ENCODE measurements at regions not wholly inside any gene's neighbourhood (a gene's known extent, or its start where the extent isn't known, plus 50 kb on each side); places are given as distances from the start of the nearest gene placed in this dataset.

DNA sequence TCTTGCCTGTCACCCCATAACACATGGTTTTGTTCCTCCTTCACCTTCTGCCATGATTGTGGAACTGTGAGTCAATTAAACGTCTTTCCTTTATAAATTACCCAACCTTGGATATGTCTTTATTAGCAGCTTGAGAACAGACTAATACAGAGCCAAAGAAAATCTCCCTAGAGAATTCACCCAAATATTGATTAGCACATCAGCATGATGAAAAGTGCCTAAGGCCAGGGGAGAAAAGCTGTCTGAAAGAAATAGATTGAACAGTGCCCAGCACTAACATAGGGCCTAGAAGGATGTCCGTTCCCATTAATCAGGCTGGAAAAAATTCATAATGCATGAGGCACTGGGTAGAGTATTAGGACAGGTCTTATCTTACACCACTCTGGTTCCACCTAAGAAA lies 111.9 kb upstream of the CALN1 start:
- DNase-seq = no peak

DNA sequence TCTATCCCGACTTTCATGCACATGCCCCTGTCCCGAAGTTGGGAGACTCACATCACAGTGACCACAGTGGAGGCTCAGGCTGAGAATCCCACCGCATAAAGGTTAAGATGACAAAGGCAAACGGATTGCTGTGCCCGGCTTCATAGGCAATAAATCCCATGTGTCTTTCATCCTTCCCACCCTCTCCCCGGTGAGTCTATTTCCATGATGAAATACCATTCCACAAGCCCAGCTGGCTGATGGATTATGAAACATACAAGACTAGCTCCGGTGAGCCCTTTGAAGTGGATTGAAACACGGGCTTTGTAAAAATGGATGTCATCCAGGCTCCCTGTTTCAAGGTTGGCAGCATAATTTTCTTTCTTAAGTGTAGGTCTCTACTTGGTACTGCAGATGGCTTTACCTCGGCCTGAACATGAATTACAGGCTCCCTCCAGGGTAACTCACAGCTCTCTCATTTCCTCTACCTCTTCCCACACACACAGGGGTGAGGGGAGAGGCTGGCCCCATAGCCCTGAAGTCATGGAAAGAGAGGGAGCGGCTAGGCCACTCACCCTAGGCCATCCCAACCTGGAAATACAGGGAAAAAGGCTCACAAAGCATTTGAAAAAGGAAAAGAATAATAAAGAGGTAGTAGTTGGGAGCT lies 92.0 kb upstream of the CALN1 start:
- no peak for DNase-seq

DNA sequence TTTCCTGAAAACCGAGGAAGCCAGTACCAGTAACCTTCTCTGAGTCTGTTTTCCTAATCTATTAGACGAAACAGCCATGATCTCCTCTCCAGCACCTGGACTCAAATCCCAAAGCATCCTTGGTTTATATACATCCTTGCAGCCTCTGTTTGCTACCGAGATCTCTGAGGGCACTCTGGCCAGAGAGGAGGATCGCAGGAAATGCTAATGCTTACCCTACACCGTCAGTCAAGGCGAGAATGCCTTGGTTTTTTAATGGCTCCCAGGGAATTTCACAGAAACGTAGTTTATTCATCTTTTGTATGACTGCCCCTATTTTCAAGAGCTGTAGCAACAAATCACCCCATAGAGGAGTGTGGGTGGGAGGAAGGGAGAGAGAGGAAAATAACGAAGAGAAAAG lies 91.5 kb upstream of the CALN1 start:
- DNase-seq = no peak

DNA sequence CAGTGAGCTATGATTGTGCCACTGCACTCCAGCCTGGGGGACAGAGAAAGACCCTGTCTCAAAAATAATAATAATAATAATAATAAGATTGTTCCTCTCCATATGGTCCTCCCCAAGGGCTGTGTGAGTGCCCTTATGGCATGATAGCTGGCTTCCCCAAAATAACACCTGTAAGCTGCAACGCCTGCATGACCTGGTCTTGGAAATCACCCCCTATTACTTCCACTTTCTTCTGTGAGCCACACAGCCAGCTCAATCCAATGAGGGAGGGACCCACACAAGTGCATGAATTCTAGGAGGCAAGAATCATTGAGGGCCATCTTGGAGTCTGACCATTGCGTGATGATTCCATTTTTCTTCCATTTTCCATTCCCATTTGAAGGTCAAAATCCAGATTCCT lies 82.7 kb upstream of the CALN1 start:
- DNase-seq = no peak

DNA sequence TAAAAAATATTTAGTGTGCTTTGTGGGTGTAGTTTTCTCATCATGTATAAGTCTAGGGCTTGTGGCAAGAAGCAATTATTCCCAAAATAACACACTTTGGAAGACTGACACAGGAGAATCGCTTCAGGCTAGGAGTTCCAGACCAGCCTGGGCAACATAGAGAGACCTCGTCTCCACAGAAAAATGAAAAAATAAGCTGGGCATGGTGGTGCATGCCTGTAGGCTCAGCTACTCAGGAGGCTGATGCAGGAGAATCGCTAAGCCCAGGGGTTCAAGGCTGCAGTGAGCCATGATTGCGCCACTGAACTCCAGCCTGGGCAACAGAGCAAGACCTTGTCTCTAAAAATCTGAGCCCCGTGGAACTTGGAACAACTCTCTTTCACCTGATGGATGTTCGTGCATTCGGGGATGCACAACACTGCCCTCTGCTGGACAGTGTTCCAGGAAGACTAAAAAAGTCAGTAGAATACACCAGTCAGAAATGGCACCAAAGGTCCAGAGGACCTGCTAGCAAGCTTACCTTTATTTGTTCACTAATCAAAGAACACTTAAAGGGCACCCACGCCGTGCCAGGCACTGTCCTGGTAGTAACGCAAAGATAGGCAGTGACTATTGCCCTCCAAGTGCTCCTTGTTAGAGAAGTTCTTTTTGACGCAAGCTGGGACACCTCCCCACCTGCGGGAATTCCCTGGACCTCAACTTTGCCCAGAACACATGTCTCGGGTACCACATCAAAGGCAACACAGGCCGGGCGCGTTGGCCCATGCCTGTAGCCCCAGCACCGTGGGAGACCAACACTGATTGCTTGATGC lies 81.9 kb upstream of the CALN1 start:
- peak; percentile 49 for DNase-seq

DNA sequence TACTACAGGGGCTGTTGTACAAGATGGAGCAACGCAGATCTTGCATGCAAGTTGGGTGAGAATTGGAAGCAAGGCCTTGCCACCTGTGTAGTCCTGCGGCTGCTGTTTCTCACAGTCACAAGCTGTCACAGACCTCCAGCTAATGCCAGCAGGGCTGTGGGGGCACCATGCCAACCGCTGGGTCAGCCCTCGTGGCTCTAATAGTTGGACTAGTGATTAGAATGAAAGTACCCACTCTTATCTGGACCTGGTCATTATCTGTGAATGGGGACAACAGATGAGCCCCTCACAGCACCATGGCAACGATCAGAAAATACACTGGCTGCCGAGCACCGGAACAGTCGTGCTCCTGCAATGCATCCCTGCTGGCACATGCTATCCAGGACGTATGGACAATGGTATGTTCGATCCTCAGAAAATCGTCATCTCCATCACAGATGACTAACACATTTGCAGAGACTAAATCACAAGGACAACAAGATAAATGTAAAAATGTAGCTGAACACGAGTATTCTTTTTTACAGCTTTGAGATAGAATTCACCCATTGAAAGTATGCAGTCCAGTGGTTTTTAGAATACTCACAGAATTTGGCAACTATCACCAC lies 80.4 kb upstream of the CALN1 start:
- no peak for DNase-seq

DNA sequence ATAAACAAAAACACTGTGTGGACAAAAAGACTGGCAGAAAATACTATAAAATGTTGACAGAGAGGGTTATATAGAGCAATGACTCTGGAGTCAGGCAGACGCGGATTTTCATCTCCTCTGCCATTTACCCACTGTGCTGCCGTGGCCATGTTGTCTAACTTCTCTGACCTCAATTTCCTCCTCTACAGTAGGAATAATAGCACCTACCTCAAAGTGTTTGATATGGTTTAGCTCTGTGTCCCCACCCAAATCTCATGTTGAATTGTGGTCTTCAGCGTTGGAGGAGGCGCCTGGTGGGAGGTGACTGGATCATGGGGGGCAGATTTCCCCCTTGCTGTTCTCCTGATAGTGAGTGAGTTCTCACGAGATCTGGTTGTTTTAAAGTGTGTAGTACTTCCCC lies 78.2 kb upstream of the CALN1 start:
- DNase-seq = no peak

DNA sequence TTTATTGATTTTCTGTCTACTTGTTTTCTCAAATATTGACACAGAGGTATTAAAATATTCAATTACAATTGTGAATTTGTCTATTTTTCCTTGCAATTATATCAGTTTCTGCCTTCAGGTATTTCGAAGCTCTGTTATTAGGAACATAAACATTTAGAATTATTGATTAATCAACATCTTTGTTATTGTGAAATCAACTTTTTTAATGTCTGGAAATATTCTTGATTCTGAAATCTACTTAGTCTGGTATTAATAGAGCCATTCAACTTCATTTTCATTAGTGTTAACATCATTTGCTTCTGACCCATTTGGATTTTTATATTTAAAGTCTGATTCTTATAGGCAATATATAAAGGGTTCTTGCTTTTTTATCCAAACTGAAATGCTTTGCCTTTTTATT lies 69.8 kb upstream of the CALN1 start:
- no peak for DNase-seq

DNA sequence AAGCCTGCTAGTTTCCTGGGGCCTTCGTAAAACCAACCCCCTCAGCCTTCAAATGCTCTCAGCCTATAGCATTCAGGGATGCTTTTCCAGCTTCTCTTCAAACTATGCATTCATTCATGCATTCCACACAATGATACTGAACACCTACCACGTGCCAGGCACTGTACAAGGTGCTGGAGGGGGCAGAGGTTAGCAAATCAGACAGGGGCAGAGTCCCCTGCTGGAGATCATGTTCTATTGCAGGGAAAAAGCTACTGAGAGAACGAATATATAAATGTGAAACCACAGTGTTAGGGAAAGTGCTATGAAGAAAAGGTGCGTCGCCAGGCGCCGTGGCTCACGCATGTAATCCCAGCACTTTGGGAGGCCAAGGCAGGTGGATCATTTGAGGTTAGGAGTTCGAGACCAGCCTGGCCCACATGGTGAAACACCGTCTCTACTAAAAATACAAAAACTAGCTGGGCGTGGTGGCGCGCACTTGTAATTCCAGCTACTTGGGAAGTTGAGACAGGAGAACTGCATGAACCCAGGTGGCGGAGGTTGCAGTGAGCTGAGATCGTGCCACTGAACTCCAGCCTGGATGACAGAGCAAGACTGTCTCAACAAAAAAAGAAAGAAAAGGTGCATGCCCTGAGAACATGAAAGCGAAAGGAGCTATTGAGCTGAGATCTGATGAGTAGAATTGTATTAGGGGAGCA lies 64.6 kb upstream of the CALN1 start:
- DNase-seq = no peak

DNA sequence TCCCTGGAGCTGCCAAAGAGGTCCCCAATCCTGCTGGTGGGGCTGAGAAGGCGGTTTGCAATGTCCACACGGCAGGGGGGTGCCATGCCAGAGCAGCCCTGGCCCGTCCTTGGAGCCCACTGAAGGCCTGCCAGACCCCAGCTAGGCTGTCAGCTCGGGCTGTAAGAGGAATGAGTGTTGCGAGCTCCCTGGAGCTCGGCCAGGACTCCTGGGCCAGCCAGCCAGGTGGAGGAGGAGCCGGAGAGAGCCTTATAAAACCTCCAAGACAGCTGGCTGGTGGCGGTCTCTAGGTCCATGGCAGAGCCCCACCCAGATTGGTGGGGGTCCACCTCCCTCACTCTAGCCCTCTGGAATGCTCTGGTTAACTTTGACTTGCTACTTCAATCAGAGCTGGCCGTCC lies 55.1 kb upstream of the CALN1 start:
- no peak for DNase-seq

DNA sequence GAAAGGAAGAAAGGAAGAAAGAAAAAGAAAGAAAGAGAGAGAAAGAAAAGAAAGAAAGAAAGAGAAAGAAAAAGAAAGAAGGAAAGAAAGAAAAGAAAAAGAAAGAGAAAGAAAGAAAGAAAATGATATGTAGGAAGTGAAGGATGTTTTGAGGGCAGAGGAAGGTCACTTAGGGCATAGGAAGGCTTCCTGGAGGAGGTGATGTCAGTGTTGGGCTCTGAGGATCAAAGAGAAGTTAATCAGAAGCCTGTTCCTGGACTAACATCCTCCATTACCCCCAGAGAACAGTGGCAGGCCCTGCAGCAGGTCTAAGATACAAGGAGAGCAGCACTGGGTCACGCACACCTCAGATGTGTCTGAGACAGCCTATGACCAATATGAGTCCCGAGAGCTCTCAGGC lies 54.7 kb upstream of the CALN1 start:
- no peak for DNase-seq

DNA sequence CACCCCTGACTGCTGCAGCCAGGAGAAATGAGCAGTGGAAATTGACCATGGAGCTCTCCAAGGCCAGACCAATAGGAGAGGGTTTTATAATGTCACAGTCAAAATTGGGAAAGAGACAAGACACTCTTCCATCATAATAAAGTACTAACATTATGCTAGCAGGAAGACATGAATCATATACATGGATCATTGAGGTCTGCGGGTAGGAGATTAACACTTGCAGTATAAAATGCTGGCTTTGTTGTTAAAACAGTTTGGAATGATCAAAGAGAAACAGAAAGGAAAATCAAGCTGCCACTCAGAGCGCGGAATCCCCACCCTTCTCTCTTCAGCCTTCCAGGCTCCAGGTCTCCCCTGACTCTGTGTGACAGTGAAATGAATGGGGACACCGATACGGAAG lies 53.4 kb upstream of the CALN1 start:
- no peak for DNase-seq

DNA sequence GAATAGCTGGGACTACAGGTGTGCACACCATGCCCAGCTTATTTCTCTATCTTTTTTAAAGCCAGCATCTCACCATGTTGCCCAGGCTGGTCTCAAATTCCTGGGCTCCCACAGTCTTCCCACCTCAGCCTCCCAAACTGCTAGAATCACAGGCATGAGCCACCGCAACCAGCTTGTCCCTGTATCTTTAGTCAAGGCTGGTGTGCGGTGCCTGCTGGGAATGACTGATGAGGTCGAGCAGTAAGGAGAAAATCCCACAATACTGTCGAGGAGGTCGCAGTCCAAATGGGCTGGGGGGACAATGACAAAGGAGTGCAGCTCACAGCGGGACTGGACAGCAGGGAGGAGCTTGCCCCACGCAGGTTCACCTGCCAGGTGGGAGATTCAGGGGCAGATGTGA lies 50.2 kb upstream of the CALN1 start:
- DNase-seq = no peak

Measured in CD4-positive, alpha-beta T cell treated with Interleukin-17A for 4 hours (primary cell).